ENCODE measurements at regions not wholly inside any gene's neighbourhood (a gene's known extent, or its start where the extent isn't known, plus 50 kb on each side); places are given as distances from the start of the nearest gene placed in this dataset.

DNA sequence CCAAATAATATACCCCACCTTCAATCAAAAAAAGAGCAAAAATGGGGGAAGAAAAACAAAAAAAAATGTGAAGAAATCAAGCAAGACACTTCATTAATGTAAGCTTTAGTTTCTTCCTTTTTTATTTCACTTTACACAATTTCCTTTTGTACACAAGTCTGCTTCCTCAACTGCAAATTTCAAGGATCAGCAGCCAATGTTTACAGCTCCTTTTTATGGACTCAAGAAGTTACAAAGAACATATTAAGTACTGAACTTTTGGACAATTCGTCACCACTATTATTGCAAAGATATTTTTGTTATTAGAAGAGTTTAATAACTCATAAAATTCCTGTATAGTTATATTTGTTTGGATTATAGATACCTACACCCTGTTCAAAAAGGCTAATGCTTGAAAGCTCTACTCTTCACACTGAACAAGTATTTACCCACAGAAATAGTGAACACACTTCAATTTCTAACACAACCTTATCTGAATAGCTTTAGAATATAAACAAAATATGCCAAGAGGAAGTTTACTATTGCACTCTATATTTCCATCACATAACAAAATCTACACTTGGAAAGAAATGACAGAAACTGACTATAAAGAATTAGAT, 658.7 kb upstream of the CNTNAP5 start:
- TF ChIP-seq EZH2 (IDR thresholded peaks at IDR 0.05; ENCODE audit: borderline replicate concordance, low read depth, low read length, severe bottlenecking): no peak
- TF ChIP-seq, protein P1, sequence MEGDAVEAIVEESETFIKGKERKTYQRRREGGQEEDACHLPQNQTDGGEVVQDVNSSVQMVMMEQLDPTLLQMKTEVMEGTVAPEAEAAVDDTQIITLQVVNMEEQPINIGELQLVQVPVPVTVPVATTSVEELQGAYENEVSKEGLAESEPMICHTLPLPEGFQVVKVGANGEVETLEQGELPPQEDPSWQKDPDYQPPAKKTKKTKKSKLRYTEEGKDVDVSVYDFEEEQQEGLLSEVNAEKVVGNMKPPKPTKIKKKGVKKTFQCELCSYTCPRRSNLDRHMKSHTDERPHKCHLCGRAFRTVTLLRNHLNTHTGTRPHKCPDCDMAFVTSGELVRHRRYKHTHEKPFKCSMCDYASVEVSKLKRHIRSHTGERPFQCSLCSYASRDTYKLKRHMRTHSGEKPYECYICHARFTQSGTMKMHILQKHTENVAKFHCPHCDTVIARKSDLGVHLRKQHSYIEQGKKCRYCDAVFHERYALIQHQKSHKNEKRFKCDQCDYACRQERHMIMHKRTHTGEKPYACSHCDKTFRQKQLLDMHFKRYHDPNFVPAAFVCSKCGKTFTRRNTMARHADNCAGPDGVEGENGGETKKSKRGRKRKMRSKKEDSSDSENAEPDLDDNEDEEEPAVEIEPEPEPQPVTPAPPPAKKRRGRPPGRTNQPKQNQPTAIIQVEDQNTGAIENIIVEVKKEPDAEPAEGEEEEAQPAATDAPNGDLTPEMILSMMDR (IDR thresholded peaks at IDR 0.05; ENCODE audit: borderline replicate concordance, extremely low read depth, low read length, poor library complexity, severe bottlenecking): no peak

Data from DND-41 (cell line).